PC-9 (cell line): ENCODE measurements at regions not wholly inside any gene's neighbourhood (a gene's known extent, or its start where the extent isn't known, plus 50 kb on each side); places are given as distances from the start of the nearest gene placed in this dataset.

Experiments
- BruUV-seq: library from RNA; stranded (reverse); fragments of 400-500 nt; replicated peaks from 2 replicates; lab custom pipeline; 2021; lab: Mats Ljungman, UMichigan
- CTCF ChIA-PET: fragments of 300-600 bp; sonication (Branson Sonifier 250); formaldehyde crosslinking; loops from one replicate; lab custom pipeline; 2022; ENCODE audit warnings: antibody characterized with exemption; lab: Charles Lee
- POLR2A ChIA-PET: fragments of 300-600 bp; sonication (Branson Sonifier 250); formaldehyde crosslinking; loops from one replicate; lab custom pipeline; 2022; ENCODE audit warnings: antibody characterized with exemption; ENCODE audit not compliant: unreplicated experiment; lab: Charles Lee
- DNase-seq, 2 experiments: peaks; one replicate each; pipeline versions ENCODE4 v3.0.0 to v3.0.0-alpha.2; 2015 to 2022; ENCODE audit warnings: mixed read lengths in 1 of 2
- H2AFZ ChIP-seq: fragments of 200-600 bp; sonication (generic); 2 replicates; pipeline ENCODE4 v1.8.1; 2017; ENCODE audit warnings: antibody characterized with exemption
- H3F3A ChIP-seq: fragments of 200-600 bp; sonication (generic); 2 replicates; pipeline ENCODE4 v1.8.1; 2017; ENCODE audit warnings: antibody characterized with exemption, mild to moderate bottlenecking, low read depth; ENCODE audit not compliant: insufficient read depth
- H3K27ac ChIP-seq: fragments of 200-600 bp; sonication (generic); 2 replicates; pipeline ENCODE4 v1.6.1; 2016; ENCODE audit warnings: mixed run types
- H3K27me3 ChIP-seq: fragments of 200-600 bp; sonication (generic); 2 replicates; pipeline ENCODE4 v1.6.1; 2016; ENCODE audit warnings: low read depth, mixed run types; ENCODE audit not compliant: insufficient read depth
- H3K36me3 ChIP-seq: fragments of 200-600 bp; sonication (generic); 2 replicates; pipeline ENCODE4 v1.6.1; 2016; ENCODE audit warnings: low read depth, mixed run types
- H3K4me1 ChIP-seq: fragments of 200-600 bp; sonication (generic); replicated peaks from 2 replicates; pipeline ENCODE4 v1.6.1; 2016; ENCODE audit warnings: mixed run types; ENCODE audit not compliant: insufficient read depth
- H3K4me2 ChIP-seq: fragments of 200-600 bp; sonication (generic); 2 replicates; pipeline ENCODE4 v1.6.1; 2017; ENCODE audit warnings: mixed run types
- H3K4me3 ChIP-seq: fragments of 200-600 bp; sonication (generic); 2 replicates; pipeline ENCODE4 v1.6.1; 2016; ENCODE audit warnings: mixed run types
- H3K79me2 ChIP-seq: fragments of 200-600 bp; sonication (generic); 2 replicates; pipeline ENCODE4 v1.6.1; 2017; ENCODE audit warnings: low read depth, mixed run types
- H3K9me2 ChIP-seq: fragments of 200-600 bp; sonication (generic); 2 replicates; pipeline ENCODE4 v1.8.1; 2017; ENCODE audit warnings: mild to moderate bottlenecking; ENCODE audit not compliant: insufficient read depth
- H3K9me3 ChIP-seq: fragments of 200-600 bp; sonication (generic); 2 replicates; pipeline ENCODE4 v1.8.1; 2016; ENCODE audit warnings: low read depth; ENCODE audit not compliant: insufficient read depth
- H4K20me1 ChIP-seq: fragments of 200-600 bp; sonication (generic); 2 replicates; pipeline ENCODE4 v1.8.1; 2017; ENCODE audit not compliant: insufficient read depth
- CTCF ChIP-seq: fragments of 200-600 bp; sonication (generic); conservative IDR thresholded peaks from 2 replicates; pipeline ENCODE4 v1.6.1; 2017; ENCODE audit warnings: mixed run types, antibody characterized with exemption, mild to moderate bottlenecking, moderate library complexity
- EZH2 ChIP-seq: fragments of 200-600 bp; sonication (generic); IDR thresholded peaks from 2 replicates; pipeline ENCODE4 v1.8.0; 2017; ENCODE audit warnings: antibody characterized with exemption, low read depth
- intact Hi-C: fragments of 100-400 bp; cut with micrococcal nuclease; formaldehyde crosslinking; loops from one replicate; pipeline ENCODE4 v1.10.0; 2022; ENCODE audit not compliant: unreplicated experiment

- no peaks in the 10 kb centered on the region for H3K36me3 ChIP-seq
- no peak overlapping the region for H3K4me3 ChIP-seq
- POLR2A ChIA-PET, result no interaction called here
- H3K27me3 ChIP-seq, result no peaks in the 10 kb centered on the region
- H3F3A ChIP-seq, result no peaks in the 10 kb centered on the region
- no peaks in the 10 kb centered on the region for H3K9me2 ChIP-seq
- no peaks in the 10 kb centered on the region for H4K20me1 ChIP-seq
- no TSS peak for BruUV-seq
- no peak overlapping the region for H2AFZ ChIP-seq
- H3K27ac ChIP-seq, result no peak overlapping the region
- DNase-seq, result no peak
- TF ChIP-seq EZH2 (no peak), CTCF (no peak)
- intact Hi-C loops, result no loop called here
- no peaks in the 10 kb centered on the region for H3K4me1 ChIP-seq
- no peak overlapping the region for H3K4me2 ChIP-seq
- CTCF ChIA-PET, result no interaction called here
- H3K79me2 ChIP-seq, result no peaks in the 10 kb centered on the region
- H3K9me3 ChIP-seq, result no peaks in the 10 kb centered on the region
Observed at GRCh38 chr2:82344670-82345069, 2040.1 kb upstream of the LRRTM1 start.

DNA sequence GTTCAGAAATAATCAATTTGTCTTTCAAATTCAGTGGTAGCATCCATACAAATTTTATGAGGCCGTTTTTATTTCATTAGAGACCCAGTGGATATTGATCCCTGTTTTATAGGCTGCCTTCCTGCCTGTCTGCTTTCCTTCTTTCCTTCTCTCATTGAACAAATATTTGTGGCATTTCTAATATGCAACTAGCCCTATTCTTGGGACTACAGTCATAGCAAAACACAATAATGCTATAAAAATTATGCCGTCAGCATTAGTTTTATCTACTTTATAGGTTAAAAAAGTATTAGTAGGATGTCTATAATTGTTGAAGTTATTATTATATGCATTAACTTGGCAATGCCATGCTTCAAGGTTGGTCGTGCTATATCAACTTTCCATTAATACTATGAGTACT, 2037.8 kb upstream of the LRRTM1 start:
- POLR2A ChIA-PET, result no interaction called here
- BruUV-seq, result no TSS peak
- Histone ChIP-seq H3K9me3 (no peaks in the 10 kb centered on the region), H2AFZ (no peak overlapping the region), H3K4me2 (no peak overlapping the region), H3K4me3 (no peak overlapping the region), H3K27ac (no peak overlapping the region), H3K79me2 (no peaks in the 10 kb centered on the region), H4K20me1 (no peaks in the 10 kb centered on the region), H3K27me3 (no peaks in the 10 kb centered on the region), H3K4me1 (no peaks in the 10 kb centered on the region), H3F3A (no peaks in the 10 kb centered on the region), H3K36me3 (no peaks in the 10 kb centered on the region), H3K9me2 (no peaks in the 10 kb centered on the region)
- intact Hi-C loops, result no loop called here
- no peak for DNase-seq
- TF ChIP-seq CTCF, result no peak
- TF ChIP-seq EZH2, result no peak
- CTCF ChIA-PET, result no interaction called here

DNA sequence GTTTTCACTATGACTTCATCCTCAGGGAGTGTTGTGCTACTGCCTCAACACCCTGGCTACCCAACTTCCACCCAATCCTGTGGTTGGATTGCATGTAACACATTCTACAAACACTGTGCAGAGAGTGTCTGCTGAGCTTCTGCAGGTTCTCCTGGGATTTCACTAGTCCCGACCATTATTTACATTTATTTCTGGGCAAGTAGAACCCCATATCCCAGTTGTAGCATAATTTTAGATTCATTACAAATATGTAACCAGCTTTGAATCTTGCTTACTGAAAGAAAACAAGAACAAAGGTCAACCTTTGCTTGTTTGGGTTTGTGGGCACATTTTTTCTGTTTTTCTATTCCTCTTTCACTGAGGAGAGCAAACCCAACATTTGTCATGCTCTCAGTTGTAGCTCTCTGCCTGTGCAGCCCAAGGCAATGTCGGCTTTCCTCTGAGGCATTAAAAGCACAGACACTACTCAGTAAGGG, 2036.1 kb upstream of the LRRTM1 start:
- Histone ChIP-seq H3K9me2 (no peaks in the 10 kb centered on the region), H3K4me1 (no peaks in the 10 kb centered on the region), H3K9me3 (no peaks in the 10 kb centered on the region), H3K79me2 (no peaks in the 10 kb centered on the region), H3K4me3 (no peak overlapping the region), H3F3A (no peaks in the 10 kb centered on the region), H3K36me3 (no peaks in the 10 kb centered on the region), H3K27me3 (no peaks in the 10 kb centered on the region), H2AFZ (no peak overlapping the region; the same call in 1 of the 2 replicates), H3K27ac (no peak overlapping the region), H4K20me1 (no peaks in the 10 kb centered on the region), H3K4me2 (no peak overlapping the region)
- POLR2A ChIA-PET, result no interaction called here
- intact Hi-C loops, result no loop called here
- no peak for DNase-seq
- BruUV-seq, result no TSS peak
- TF ChIP-seq EZH2 (no peak), CTCF (no peak)
- CTCF ChIA-PET, result no interaction called here
